ENCODE measurements at regions not wholly inside any gene's neighbourhood (a gene's known extent, or its start where the extent isn't known, plus 50 kb on each side); places are given as distances from the start of the nearest gene placed in this dataset.

- DNase-seq, result no peak
These were observed 372.8 kb upstream of the CELF2 start for GRCh38 chr10:10644676-10645385.

DNA sequence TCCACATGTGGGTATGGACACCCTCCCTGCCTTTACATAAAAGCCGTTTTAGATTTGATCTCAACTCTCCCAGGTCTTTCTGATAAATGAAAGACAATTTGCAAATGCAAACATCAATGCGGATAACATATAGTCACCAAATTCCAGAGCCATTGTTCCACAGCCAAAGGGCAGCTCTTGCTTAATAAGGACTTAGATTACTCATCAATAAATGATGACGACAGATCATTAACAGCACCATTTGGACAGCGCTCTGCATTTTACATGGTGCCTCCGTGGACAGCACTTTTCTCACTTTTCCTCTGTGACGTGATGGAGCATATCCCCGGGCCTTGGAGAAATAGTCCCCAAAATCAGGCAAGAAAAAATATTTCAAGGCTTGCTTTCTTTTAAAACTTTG lies 370.3 kb upstream of the CELF2 start:
- no peak for DNase-seq

DNA sequence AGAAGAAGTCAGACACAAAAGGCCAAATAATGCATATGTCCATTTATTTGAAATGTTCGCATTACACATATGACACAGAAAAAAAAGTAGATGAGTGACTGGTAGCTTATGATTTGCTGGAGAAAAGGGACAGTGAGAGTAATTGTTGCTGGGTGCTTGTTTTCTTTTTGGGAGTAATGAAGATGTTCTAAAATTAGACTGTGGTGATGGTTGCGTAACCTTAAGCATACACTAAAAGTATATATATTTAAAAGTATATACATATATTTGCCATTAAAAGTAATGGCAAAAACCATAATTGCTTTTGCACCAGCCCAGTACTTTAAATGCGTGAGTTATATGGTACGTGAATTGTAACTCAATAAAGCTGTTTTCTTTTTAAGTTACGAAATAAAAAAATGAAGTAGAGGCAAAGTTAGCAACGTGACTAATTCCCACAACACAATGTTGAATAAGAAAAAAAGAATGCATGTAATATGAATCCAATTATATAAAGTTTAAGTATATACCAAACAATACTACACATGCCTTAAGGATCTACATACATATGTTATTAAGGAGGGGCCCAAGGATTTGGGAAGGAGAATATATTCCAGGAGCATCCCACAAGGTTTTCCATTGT lies 360.4 kb upstream of the CELF2 start:
- DNase-seq, result no peak

DNA sequence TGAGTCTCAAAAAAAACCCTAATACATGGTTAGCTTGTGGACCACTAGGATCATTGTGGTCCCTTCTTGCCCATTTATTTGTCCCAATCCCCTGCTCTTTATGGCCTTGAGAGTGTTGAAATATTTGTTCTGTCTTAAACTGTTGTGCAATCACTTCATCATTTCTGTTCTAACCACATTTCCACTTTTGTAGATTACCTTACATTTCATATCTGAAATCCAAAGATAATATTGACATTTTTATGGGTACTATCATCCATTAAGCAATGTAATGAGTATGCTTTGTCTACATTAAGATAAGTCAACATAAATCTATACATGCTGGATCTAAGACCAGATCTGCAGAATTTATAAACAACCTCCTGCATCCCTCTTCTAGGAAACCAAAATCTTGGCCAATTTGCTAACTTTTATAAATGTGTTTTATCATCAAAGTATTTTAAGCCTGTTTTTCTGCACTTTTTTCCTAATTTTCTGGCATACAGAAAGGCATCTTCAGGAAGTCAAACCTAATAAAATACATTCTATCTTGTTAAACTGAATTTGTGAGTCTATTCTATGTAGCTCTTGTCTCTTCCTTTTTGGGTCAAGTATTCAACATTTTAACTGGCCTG lies 359.4 kb upstream of the CELF2 start:
- DNase-seq, result no peak

DNA sequence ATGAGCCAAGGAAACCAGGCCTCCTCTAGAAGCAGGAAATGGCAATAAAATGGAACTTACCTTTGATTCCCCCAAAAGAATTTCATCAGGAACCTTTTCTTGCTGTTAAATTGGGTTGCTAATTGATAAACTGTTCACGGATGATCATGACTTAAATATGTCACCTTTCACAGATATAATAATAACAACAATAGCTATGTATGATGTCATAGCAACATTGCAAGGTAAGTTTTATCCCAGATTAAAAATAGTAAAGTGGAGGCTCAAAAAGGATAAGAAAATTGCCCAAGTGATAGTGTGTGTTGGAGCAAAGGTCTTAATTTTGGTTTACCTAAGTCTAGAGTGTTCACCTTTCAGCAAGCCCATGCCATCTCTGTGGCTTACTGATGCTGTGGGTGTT lies 357.6 kb upstream of the CELF2 start:
- DNase-seq, result no peak

GRCh38 chr10:10661176-10661575 lies 356.5 kb upstream of the CELF2 start:
- no peak for DNase-seq

- DNase-seq, result no peak
These were observed 354.8 kb upstream of the CELF2 start for GRCh38 chr10:10662716-10663408.

DNA sequence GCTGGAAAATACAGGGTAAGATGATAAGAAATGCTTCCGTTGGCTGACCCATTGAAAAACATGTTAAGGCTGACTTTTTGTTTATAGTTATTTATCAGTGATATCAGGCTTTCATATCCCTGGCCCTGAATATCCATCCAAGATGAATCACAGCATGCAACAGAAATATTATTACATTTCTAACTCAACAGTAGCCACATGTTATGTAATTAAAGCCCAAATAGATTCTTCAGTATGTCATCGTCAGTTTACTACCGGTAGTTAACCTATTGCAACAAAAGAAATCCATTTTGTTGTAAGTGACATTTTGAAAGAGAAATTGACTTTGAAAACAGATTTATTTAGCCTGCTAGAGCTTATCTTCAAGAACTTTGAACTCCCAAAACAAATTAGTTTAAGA lies 354.1 kb upstream of the CELF2 start:
- no peak for DNase-seq

DNA sequence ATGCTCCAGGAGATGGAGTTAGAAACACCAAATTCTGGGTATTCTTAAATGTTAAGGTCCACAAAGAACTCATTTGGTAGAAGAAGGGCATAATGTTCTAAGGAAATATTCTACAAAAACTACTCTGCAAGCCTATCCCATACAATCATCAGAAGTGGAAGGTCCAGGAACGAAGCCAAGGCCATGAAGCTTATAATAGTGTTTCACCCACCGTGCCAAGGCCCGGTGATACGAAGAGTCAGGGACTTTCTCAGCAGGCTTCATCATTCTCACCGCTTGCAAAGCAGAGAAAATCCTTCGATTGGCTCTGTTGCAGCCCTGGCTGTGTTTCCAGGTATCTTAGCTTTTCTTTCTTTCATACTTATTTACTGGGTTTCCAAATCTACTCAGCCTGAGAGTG lies 351.9 kb upstream of the CELF2 start:
- no peak for DNase-seq

GRCh38 chr10:10667466-10667865 lies 350.2 kb upstream of the CELF2 start:
- no peak for DNase-seq

DNA sequence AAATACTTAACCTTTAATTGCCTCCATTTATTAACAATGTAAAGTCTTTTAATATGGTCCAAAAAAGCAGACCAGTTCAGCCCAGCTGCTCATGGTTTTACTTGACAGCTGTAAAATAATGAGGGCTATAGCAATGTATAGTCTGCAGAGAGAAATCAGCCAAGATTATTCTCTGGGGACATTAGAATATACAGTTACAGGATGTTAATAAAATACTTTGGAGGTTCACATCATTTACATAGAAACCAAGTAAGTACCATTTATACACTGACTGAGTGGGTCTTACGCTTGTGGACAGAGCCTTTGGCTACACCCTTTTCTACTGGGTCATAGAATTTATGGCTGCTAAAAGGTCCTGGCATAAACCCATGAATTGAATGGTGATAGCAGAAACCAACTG lies 340.7 kb upstream of the CELF2 start:
- no peak for DNase-seq

GRCh38 chr10:10677479-10677878 lies 340.2 kb upstream of the CELF2 start:
- DNase-seq, result no peak

GRCh38 chr10:10680496-10680895 lies 337.2 kb upstream of the CELF2 start:
- DNase-seq, result no peak

- no peak for DNase-seq
These were observed 332.7 kb upstream of the CELF2 start for GRCh38 chr10:10684972-10685371.

GRCh38 chr10:10685566-10685965 lies 332.1 kb upstream of the CELF2 start:
- no peak for DNase-seq

DNA sequence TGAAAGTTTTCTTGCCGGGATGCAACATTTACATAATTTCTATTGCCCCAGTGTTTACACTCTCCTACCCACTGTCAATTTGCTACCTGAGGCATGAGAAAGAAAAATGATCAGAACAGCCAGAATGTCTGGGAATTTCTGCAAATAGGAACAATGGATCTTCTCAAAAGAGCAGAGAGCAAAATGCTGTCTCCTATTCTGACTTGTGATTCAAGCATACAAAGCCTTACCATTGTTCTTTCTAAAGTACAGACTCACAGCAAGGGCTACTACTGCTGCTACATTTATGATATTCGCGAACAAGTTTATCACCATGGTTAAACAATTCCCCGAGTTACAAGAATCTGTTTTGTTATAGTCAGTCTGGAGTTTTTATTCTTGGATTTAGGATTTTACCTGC lies 329.9 kb upstream of the CELF2 start:
- no peak for DNase-seq

GRCh38 chr10:10699427-10699826 lies 318.2 kb upstream of the CELF2 start:
- DNase-seq, result no peak

- DNase-seq, result no peak
These were observed 316.5 kb upstream of the CELF2 start for GRCh38 chr10:10701084-10701611.

- no peak for DNase-seq
These were observed 315.5 kb upstream of the CELF2 start for GRCh38 chr10:10702211-10702610.

DNA sequence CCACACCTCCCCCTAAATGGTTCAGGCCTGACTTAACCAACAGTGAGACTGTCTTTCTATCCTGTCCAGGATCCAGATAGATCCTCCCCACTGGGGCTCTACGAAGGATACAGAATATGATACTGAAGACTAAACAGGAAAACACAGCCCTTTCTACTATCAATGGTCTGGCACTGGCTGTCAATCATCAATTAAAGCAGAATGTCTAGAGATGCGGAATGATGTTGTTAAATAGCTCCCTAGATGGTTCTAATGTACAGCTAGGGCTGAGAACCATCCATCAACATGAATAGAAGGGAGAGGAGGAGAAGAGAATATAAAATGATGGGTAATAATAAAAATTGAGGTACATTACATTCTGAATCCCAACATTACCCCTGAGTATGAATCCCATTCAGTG lies 314.3 kb upstream of the CELF2 start:
- DNase-seq, result no peak

GRCh38 chr10:10712155-10712704 lies 305.4 kb upstream of the CELF2 start:
- DNase-seq, result no peak

- DNase-seq, result no peak
These were observed 303.3 kb upstream of the CELF2 start for GRCh38 chr10:10714327-10714726.

DNA sequence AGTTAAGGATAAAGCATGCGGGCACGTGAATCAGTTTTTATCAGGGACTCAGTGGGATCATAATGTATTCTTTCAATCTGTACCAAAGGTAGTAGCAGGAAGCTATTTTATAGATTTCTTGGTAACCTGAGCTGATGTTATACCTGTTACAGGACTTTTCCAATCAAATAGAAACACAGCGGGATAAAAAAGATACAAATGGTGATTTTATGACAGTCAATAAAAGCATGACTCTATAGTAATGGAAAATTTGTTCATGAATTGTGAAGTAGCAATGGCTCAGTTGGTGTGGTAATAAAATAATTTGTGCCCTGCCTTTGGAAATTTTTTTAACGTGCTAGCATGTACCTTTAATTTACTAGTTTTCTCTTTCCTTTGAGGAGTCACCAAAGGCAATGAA lies 300.7 kb upstream of the CELF2 start:
- DNase-seq, result no peak
